ENCODE measurements at regions not wholly inside any gene's neighbourhood (a gene's known extent, or its start where the extent isn't known, plus 50 kb on each side); places are given as distances from the start of the nearest gene placed in this dataset.

DNA sequence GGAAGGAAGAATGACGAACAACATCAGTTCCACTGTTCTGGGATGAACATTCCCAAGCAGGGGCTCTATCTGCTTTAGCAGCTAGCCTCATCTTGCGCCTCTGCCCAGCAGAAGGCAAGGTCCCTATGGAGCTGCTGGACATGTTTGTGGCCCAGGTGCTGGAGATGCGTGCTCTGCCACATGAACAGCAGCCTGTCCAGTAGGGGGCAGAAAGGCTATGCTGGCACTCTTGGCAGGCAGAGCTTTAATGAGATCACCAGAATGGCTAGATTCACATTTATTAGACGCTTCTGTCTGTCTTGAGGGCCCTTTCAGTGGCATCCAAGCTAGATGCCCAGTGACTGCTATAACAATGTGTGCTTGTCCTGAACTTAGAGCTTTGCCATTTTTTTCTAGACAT is 1826.0 kb downstream of the STIM2 start:
- TF ChIP-seq, protein P1, sequence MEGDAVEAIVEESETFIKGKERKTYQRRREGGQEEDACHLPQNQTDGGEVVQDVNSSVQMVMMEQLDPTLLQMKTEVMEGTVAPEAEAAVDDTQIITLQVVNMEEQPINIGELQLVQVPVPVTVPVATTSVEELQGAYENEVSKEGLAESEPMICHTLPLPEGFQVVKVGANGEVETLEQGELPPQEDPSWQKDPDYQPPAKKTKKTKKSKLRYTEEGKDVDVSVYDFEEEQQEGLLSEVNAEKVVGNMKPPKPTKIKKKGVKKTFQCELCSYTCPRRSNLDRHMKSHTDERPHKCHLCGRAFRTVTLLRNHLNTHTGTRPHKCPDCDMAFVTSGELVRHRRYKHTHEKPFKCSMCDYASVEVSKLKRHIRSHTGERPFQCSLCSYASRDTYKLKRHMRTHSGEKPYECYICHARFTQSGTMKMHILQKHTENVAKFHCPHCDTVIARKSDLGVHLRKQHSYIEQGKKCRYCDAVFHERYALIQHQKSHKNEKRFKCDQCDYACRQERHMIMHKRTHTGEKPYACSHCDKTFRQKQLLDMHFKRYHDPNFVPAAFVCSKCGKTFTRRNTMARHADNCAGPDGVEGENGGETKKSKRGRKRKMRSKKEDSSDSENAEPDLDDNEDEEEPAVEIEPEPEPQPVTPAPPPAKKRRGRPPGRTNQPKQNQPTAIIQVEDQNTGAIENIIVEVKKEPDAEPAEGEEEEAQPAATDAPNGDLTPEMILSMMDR (IDR thresholded peaks at IDR 0.05) = peak; percentile 80
- TF ChIP-seq ZFX (IDR thresholded peaks at IDR 0.05; ENCODE audit: borderline replicate concordance) = no peak
